Epithelial cell of proximal tubule (primary cell): ENCODE measurements at regions not wholly inside any gene's neighbourhood (a gene's known extent, or its start where the extent isn't known, plus 50 kb on each side); places are given as distances from the start of the nearest gene placed in this dataset.
A peak's percentile ranks its signal among the peaks of the same experiment; 100 is the strongest.
"Not testable (repeated sequence)": the region's sequence is repeated elsewhere in the genome, so short reads cannot be mapped to it uniquely, and the experiment has no call there.

ENCODE experiments used
- DNase-seq: peaks from one replicate; pipeline ENCODE4 v3.0.0-alpha.2; 2011; ENCODE audit warnings: low read depth
- H3K4me3 ChIP-seq: 2 replicates; pipeline ENCODE4 v1.5.1; 2011; ENCODE audit warnings: low read depth, mild to moderate bottlenecking, low read length
- TF ChIP-seq, protein P1 (sequence below): conservative IDR thresholded peaks from 2 replicates; pipeline ENCODE4 v1.5.1; 2012; ENCODE audit warnings: low read depth, mild to moderate bottlenecking, low read length

DNA sequence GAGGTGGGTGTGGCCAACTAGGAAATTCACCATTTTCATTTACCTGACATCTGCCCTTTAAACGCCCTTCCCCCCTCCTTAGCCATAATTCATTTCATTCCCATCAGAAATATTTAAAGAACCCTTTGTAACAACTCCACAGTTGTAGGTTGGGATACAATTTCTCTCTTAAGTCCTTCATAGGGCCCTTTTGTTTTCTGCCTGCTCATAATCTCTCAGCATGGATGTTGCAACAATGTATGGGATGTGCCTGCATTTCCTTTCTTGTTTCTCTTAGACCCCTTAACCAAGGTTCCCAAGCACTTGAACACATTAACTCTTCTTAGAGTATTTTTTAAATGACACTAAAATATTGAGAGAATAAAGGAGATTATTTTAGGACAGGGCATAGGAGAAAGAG, 51.7 kb upstream of the MYO10 start:
- no peak for DNase-seq
- TF ChIP-seq, protein P1, sequence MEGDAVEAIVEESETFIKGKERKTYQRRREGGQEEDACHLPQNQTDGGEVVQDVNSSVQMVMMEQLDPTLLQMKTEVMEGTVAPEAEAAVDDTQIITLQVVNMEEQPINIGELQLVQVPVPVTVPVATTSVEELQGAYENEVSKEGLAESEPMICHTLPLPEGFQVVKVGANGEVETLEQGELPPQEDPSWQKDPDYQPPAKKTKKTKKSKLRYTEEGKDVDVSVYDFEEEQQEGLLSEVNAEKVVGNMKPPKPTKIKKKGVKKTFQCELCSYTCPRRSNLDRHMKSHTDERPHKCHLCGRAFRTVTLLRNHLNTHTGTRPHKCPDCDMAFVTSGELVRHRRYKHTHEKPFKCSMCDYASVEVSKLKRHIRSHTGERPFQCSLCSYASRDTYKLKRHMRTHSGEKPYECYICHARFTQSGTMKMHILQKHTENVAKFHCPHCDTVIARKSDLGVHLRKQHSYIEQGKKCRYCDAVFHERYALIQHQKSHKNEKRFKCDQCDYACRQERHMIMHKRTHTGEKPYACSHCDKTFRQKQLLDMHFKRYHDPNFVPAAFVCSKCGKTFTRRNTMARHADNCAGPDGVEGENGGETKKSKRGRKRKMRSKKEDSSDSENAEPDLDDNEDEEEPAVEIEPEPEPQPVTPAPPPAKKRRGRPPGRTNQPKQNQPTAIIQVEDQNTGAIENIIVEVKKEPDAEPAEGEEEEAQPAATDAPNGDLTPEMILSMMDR: no peak
- H3K4me3 ChIP-seq: no peak overlapping the region

DNA sequence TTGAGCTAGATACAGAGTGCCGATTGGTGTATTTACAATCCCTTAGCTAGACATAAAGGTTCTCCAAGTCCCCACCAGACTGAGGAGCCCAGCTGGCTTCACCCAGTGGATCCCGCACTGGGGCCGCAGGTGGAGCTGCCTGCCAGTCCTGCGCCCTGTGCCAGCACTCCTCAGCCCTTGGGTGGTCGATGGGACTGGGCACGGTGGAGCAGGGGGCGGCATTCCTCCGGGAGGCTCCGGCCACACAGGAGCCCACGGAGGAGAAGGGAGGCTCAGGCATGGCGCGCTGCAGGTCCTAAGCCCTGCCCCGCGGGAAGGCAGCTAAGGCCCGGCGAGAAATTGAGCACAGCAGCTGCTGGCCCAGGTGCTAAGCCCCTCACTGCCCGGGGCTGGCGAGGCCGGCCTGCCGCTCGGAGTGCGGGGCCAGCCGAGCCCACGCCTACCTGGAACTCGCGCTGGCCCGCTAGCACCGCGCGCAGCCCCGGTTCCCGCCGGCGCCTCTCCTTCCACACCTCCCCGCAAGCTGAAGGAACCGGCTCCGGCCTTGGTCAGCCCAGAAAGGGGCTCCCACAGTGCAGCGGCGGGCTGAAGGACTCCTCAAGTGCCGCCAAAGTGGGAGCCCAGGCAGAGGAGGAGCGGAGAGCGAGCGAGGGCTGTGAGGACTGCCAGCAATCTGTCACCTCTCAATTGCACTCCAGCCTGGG, 54.9 kb upstream of the MYO10 start:
- DNase-seq, H3K4me3 ChIP-seq: not testable (repeated sequence)

DNA sequence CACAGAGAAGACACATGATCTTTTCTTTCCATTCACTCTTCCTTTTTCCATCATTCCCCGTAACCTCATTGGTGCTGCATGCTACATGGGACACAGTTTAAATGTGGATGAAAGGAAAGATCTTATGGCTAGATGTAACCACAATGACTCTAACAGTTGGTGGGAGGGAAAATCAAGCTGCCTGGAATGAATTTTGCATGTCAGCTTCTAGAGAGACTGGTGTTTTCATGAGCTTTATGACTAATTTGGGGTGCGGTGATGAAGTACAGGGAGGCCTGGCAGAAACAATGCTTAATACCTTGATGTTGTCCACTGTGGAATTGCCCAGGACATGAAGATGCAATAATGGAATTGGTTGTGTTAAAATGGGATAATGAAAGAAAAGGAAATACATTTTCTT, 55.9 kb upstream of the MYO10 start:
- no peak for DNase-seq
- H3K4me3 ChIP-seq: no peak overlapping the region
- TF ChIP-seq, protein P1: no peak

DNA sequence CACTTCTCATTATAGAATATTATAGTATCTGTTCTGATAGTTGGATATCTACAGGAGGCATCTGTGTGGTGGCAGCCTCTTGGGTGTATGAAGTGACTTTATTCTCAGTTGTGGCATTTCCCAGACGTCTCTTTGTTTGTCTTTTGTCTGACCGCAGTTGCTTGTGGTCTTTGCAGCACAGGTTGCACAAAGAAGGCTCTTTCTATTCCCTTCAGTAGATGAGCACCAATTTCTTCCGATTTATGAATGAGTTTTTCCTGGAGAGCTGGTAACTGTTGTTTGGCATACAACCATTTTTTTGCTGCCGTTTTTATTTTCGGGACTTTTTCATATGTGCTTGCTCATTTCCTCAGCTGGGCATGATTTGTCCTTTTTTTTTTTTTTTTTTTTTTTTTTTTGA, 56.4 kb upstream of the MYO10 start:
- no peak overlapping the region for H3K4me3 ChIP-seq
- TF ChIP-seq, protein P1: no peak
- DNase-seq: no peak

DNA sequence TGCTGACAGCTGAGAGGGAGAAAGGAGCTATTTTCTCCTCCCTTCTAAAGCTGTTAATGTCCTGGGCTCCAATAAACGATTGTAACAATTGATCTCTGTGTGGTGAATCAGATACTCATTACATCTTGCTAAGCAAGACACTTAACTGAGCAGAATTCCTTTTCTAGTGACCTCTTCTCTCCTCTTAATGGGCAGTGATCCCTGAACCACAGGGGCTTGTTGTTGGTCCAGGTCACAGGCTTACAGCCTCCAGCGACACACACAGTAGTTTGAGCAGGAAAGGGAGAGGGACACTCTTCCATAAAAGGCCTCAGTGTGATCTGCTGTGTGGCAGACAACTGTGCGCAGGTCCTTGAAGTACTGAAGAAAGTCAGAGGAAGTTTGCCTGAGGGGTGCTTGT, 58.5 kb upstream of the MYO10 start:
- DNase-seq: peak; percentile 13
- TF ChIP-seq, protein P1: no peak
- no peak overlapping the region for H3K4me3 ChIP-seq

DNA sequence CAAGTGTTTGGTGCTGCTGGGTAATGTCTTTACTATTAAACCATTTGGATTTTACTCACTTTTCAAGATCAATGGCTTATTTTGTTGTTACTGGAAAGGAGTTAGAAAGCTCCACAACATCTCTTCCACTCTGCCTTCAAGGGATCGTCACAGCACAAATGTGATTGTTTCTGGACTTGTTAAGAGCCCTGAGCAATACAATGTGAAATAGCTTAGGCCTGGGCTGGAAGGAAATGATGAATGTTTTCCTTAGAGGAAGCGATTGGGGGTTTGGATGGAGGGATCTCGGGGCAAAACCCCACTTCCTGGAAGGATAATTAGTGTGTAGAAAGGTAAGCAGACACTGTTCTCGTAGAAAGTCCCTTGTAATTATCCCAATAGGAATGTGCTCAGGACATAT, 59.3 kb upstream of the MYO10 start:
- H3K4me3 ChIP-seq: no peak overlapping the region
- DNase-seq: no peak
- TF ChIP-seq, protein P1: no peak

DNA sequence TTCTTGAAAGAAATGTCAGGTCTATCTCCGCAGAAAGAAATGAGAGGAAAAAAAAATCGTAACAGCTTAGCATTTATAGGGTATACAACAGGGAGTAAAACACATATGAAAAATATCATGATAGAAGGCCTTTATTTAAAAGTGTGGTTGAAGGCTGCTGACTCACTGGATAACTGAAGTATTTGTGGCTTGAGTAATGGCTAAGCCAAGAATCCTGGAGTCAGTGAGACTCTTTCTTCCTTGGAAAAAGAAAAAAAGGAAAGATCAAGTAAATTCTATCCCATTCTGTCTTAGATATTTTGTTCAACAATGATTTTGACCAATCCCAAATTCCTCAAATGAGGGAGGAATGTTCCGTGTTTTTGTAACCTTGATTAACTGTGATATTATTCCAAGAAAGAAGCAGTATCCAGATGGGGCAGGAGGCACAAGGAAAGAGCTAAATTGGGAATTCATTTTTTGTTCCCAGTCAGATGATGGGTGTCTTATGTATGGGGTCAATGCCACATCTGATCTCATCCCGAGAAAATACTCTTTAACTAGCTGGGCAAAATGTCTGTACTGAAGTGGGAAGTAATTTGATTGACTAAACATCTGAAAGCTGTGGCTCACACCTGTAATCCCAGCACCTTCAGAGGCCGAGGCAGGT, 64.3 kb upstream of the MYO10 start:
- TF ChIP-seq, protein P1: no peak
- no peak overlapping the region for H3K4me3 ChIP-seq
- DNase-seq: peak; percentile 80
